ENCODE measurements at regions not wholly inside any gene's neighbourhood (a gene's known extent, or its start where the extent isn't known, plus 50 kb on each side); places are given as distances from the start of the nearest gene placed in this dataset.

- Histone ChIP-seq H3K14ac (ENCODE audit: insufficient read length) (no peak overlapping the region), H2AFZ (ENCODE audit: low read length) (no peak overlapping the region), H3K4me2 (ENCODE audit: insufficient read depth in 1 of 2, low read depth in 2 of 2, low read length in 2 of 2) (no peak overlapping the region), H2BK15ac (ENCODE audit: low read length) (no peak overlapping the region), H3K79me2 (ENCODE audit: control insufficient read depth in 1 of 2, insufficient read depth in 2 of 2, low read length in 2 of 2) (no peaks in the 10 kb centered on the region), H4K8ac (ENCODE audit: extremely low read depth, insufficient read depth, low read length) (no peak overlapping the region), H4K91ac (replicated peaks; ENCODE audit: insufficient read length, low read length) (no peak overlapping the region), H3K23me2 (ENCODE audit: low read depth, low read length) (no peaks in the 10 kb centered on the region), H2BK20ac (ENCODE audit: low read length) (no peak overlapping the region), H3K4me1 (replicated peaks in 1 of 4; ENCODE audit: control insufficient read depth in 3 of 4, insufficient read depth in 4 of 4, low read length in 3 of 4) (no peaks in the 10 kb centered on the region), H3K56ac (replicated peaks; ENCODE audit: insufficient read length, low read depth, low read length) (no peak overlapping the region), H3K4me3 (ENCODE audit: extremely low read depth in 1 of 4, insufficient read depth in 2 of 4, low read depth in 3 of 4, low read length in 4 of 4) (no peak overlapping the region), H4K5ac (ENCODE audit: insufficient read length, low read depth, low read length) (no peak overlapping the region), H3K9me3 (ENCODE audit: insufficient read depth in 2 of 2, low read depth in 1 of 2, low read length in 1 of 2) (peaks cover 9 to 13% of the 10 kb centered on the region in 2 experiments; a peak in 3 of 4 replicates), H3K79me1 (ENCODE audit: low read depth, low read length) (no peaks in the 10 kb centered on the region), H3K9ac (replicated peaks in 1 of 4; ENCODE audit: extremely low read depth in 1 of 4, low read depth in 3 of 4, low read length in 3 of 4) (no peak overlapping the region), H2BK12ac (ENCODE audit: low read depth, low read length) (no peak overlapping the region), H4K20me1 (replicated peaks in 1 of 2; ENCODE audit: control insufficient read depth in 1 of 2, insufficient read depth in 2 of 2, low read length in 2 of 2) (no peaks in the 10 kb centered on the region), H3K27ac (ENCODE audit: low read depth, low read length) (no peak overlapping the region), H3K23ac (ENCODE audit: insufficient read length) (no peak overlapping the region), H3K4ac (replicated peaks; ENCODE audit: insufficient read length, low read depth, low read length) (no peak overlapping the region), H2AK5ac (ENCODE audit: low read depth, low read length) (no peak overlapping the region), H3K18ac (ENCODE audit: extremely low read depth, low read length) (no peak overlapping the region), H3K36me3 (ENCODE audit: control insufficient read depth in 2 of 4, insufficient read depth in 4 of 4, low read length in 3 of 4) (peaks cover 0 to 4% (median 0%) of the 10 kb centered on the region in 4 experiments; a peak in 1 of 8 replicates), H3K27me3 (replicated peaks in 1 of 4; ENCODE audit: control insufficient read depth in 3 of 4, extremely low read depth in 1 of 4, insufficient read depth in 3 of 4, low read length in 3 of 4) (peaks cover 0 to 1% (median 0%) of the 10 kb centered on the region in 4 experiments; a peak in 1 of 7 replicates), H2BK120ac (replicated peaks; ENCODE audit: low read depth, low read length) (no peak overlapping the region), H2BK5ac (ENCODE audit: low read depth, low read length) (no peak overlapping the region)
- no peak for TF ChIP-seq NANOG (IDR thresholded peaks at IDR 0.05; ENCODE audit: insufficient read depth, low read depth, low read length, poor library complexity, severe bottlenecking)
- TF ChIP-seq CHD2 (IDR thresholded peaks at IDR 0.05; ENCODE audit: low read length), result no peak
- TF ChIP-seq TEAD4 (IDR thresholded peaks at IDR 0.05; ENCODE audit: low read depth, low read length), result no peak
- TF ChIP-seq POLR2A (IDR thresholded peaks at IDR 0.05; ENCODE audit: control extremely low read depth in 1 of 2, low read depth in 2 of 2, low read length in 2 of 2), result no peak
- TF ChIP-seq RBBP5 (IDR thresholded peaks at IDR 0.05; ENCODE audit: borderline replicate concordance, low read depth, low read length), result no peak
- no peak for TF ChIP-seq SIRT6 (IDR thresholded peaks at IDR 0.05; ENCODE audit: low read length)
- TF ChIP-seq KDM5A (IDR thresholded peaks at IDR 0.05; ENCODE audit: low read length), result no peak
- TF ChIP-seq RNF2 (IDR thresholded peaks at IDR 0.05; ENCODE audit: borderline replicate concordance, low read depth, low read length, missing control alignments, poor library complexity, severe bottlenecking), result no peak
- TF ChIP-seq ASH2L (IDR thresholded peaks at IDR 0.05; ENCODE audit: low read length), result no peak
- no peak for TF ChIP-seq GABPA (IDR thresholded peaks at IDR 0.05; ENCODE audit: borderline replicate concordance, insufficient read depth, low read length)
- TF ChIP-seq TAF7 (optimal IDR thresholded peaks at IDR 0.05; ENCODE audit: borderline replicate concordance, low read depth, low read length), result no peak
- TF ChIP-seq, protein P1, sequence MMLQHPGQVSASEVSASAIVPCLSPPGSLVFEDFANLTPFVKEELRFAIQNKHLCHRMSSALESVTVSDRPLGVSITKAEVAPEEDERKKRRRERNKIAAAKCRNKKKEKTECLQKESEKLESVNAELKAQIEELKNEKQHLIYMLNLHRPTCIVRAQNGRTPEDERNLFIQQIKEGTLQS (IDR thresholded peaks at IDR 0.05; ENCODE audit: insufficient read depth, low read depth, low read length), result no peak
- 82% methylated on average over 1 of the region's 1 CpG; no CpG with 5 or more reads in 1 of the 2 experiments for WGBS, 2 experiments (ENCODE audit: extremely low coverage in 1 of 2, insufficient coverage in 1 of 2, insufficient read length in 1 of 2, insufficient replicate concordance in 2 of 2, low coverage in 1 of 2, low lambda C conversion rate in 2 of 2, missing lambda C conversion rate in 1 of 2)
- FAIRE-seq (no peak), DNase-seq (ENCODE audit: low read depth in 1 of 2, low spot score in 2 of 2) (no peak)
- ChIA-PET POLR2A (ENCODE audit: partially characterized antibody) (interaction anchor here (0.7 kb wide), 1 partner anchor 1028 kb away, joined by 3 read pairs; no protein-coding TSS in a partner anchor), CTCF (ENCODE audit: partially characterized antibody) (interaction anchor here (1.2 kb wide), 1 partner anchor 9 kb away, joined by 6 read pairs; no protein-coding TSS in a partner anchor)
Observed at GRCh38 chr10:16271571-16271970, 165.2 kb upstream of the PTER start.
